Tibial nerve (tissue), 3 donors: ENCODE measurements at regions not wholly inside any gene's neighbourhood (a gene's known extent, or its start where the extent isn't known, plus 50 kb on each side); places are given as distances from the start of the nearest gene placed in this dataset.

ENCODE experiments used
- CTCF ChIP-seq, 5 experiments: fragments of 200-600 bp in 3 of 5; fragments of 450-650 bp in 2 of 5; sonication (generic) in 3 of 5; IDR thresholded peaks; one replicate each; pipeline ENCODE4 v1.5.1; 2016 to 2019; ENCODE audit warnings: antibody characterized with exemption in 5 of 5, mild to moderate bottlenecking in 3 of 5, moderate library complexity in 2 of 5
- POLR2A ChIP-seq, 2 donors: fragments of 450-650 bp; IDR thresholded peaks; one replicate each; pipeline ENCODE4 v1.6.1; 2017; ENCODE audit warnings: antibody characterized with exemption in 2 of 2, mild to moderate bottlenecking in 2 of 2, moderate library complexity in 2 of 2

DNA sequence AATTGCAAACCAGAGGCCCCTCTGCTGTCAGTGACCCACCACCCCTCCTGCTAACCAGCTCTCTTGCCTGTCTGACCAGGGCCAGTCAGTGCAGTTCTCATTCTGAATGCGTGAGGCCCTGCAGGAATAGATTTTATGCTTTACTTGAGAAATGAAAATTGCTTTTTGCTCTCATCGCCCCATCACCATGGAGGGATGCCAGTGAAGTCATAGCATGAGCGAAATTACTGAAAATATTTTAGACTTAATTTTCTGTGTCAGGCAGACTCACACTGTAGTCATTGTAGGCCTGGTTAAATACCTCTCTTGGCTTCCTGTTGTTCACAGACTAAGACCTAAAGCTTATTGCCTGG is 490.5 kb upstream of the CDH5 start:
- TF ChIP-seq CTCF (IDR thresholded peaks at IDR 0.05), result no peak
- no peak for TF ChIP-seq POLR2A (IDR thresholded peaks at IDR 0.05)
